Activated naive CD4-positive, alpha-beta T cell treated with anti-CD3 and anti-CD28 coated beads, Interleukin-2, amount 50 U/mL, for 16 hours (primary cell): ENCODE measurements at regions not wholly inside any gene's neighbourhood (a gene's known extent, or its start where the extent isn't known, plus 50 kb on each side); places are given as distances from the start of the nearest gene placed in this dataset.

Experiments
- DNase-seq: peaks from one replicate; pipeline ENCODE4 v3.0.0-alpha.2; 2020

- no peak for DNase-seq
Observed at GRCh38 chr17:14875557-14876412, 389.3 kb downstream of the PMP22 start.

- no peak for DNase-seq
Observed at GRCh38 chr17:14873996-14874395, 391.1 kb downstream of the PMP22 start.

- no peak for DNase-seq
Observed at GRCh38 chr17:14873540-14873939, 391.6 kb downstream of the PMP22 start.

- no peak for DNase-seq
Observed at GRCh38 chr17:14871921-14872320, 393.2 kb downstream of the PMP22 start.

- DNase-seq = no peak
Observed at GRCh38 chr17:14866266-14866665, 398.9 kb downstream of the PMP22 start.

DNA sequence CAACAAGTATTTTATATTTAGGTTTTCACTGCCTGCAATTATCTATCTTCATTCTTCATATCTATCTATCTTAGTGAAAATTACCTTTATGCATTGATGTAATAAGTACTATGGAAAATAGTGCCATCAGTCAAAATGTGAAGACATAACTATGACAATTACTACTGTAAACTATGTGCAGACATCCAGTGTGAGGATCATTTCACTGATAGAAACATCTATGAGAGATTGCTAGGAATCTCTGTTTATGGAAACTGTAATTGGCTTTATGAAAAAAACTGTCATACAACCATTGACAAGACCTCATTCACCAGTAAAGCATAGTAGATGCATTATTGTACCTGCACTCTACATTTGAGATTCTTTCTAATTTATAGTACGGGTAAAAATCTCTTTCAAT lies 401.0 kb downstream of the PMP22 start:
- DNase-seq = no peak

- no peak for DNase-seq
Observed at GRCh38 chr17:14859542-14859941, 405.6 kb downstream of the PMP22 start.

DNA sequence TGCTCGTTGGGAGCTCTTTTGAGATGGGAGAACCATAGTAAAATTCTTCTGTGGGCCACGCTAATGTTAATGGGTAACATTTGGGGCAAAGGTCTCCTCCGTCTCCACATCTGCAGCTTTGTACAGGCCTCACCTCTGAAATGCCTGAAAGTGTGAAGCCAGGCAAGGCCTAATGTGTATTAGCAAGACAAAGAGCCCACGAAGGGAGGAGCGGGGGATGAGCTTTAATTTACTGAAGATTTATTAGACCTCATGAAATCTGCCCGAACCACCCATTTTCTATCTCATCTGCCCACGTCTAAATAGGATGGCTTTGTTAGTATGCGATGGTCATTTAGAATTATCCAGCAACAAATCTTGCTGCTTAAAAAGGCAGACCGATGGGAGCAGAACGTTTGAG lies 408.9 kb downstream of the PMP22 start:
- no peak for DNase-seq

DNA sequence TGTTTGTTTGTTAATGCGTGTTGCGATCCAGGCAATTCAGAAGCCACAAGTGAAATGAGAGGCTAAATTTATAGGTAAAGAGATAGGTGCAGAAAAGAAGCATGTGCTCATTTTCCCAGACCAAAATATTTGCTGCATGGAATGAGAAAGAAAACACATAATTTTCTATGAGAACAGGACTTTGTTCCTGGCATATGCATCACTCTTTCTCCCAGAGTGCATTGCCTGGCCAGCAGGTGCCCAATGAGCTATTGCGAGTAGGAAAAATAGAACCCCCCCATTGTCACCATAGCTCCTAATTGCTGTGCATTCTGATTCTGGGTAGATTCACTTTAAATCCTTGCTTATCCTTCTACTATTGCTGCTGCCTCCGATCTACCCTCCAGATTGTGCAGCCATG lies 410.4 kb downstream of the PMP22 start:
- DNase-seq = no peak

- DNase-seq = no peak
Observed at GRCh38 chr17:14845591-14846281, 419.4 kb downstream of the PMP22 start.

- DNase-seq = no peak
Observed at GRCh38 chr17:14843086-14843795, 421.9 kb downstream of the PMP22 start.

GRCh38 chr17:14840616-14841231 lies 424.4 kb downstream of the PMP22 start:
- DNase-seq = no peak

- no peak for DNase-seq
Observed at GRCh38 chr17:14838567-14838966, 426.6 kb downstream of the PMP22 start.

GRCh38 chr17:14833201-14833785 lies 431.8 kb downstream of the PMP22 start:
- no peak for DNase-seq

- DNase-seq = no peak
Observed at GRCh38 chr17:14831491-14831890, 433.6 kb downstream of the PMP22 start.

DNA sequence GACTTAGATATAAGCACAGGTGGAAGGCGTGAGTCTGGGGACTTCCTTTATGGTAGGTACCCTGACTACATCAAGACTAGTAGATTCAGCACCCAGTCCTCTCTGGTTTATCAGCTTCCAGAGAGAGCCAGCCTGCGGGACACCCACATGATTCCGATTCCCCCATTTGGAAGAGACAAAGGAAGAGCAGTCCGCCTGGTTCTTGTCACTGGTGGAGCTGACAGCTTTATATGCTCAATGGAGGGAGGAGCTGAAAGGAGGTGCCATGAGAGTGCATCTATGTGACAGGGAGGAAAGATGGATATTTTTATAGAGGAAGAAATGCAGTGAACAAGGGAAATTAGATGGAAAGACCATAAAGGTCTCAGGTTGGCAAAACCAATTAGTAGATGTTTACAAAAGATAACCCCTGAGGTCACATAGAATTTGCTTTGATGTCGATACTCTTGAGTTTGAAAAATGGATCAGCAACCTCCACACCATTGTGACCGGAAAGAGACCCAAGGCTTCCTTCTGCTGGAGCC lies 437.7 kb downstream of the PMP22 start:
- DNase-seq = no peak

- no peak for DNase-seq
Observed at GRCh38 chr17:14826358-14826757, 438.8 kb downstream of the PMP22 start.

DNA sequence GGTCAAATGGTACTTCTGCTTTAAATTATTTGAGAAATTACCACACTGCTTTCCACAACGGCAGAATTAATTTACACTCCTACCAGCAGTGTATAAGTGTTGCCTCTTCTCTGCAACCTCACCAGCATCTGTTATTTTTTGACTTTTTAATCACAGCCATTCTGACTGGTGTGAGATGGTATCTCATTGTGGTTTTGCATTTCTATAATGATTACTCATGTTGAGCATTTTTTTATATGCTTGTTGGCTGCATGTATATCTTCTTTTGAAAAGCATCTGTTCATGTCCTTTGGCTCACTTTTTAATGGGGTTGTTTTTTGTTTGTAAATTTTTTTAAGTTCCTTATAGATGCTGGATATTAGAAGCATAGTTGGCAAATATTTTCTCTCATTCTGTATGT lies 446.7 kb downstream of the PMP22 start:
- no peak for DNase-seq

- no peak for DNase-seq
Observed at GRCh38 chr17:14815079-14815478, 450.0 kb downstream of the PMP22 start.

DNA sequence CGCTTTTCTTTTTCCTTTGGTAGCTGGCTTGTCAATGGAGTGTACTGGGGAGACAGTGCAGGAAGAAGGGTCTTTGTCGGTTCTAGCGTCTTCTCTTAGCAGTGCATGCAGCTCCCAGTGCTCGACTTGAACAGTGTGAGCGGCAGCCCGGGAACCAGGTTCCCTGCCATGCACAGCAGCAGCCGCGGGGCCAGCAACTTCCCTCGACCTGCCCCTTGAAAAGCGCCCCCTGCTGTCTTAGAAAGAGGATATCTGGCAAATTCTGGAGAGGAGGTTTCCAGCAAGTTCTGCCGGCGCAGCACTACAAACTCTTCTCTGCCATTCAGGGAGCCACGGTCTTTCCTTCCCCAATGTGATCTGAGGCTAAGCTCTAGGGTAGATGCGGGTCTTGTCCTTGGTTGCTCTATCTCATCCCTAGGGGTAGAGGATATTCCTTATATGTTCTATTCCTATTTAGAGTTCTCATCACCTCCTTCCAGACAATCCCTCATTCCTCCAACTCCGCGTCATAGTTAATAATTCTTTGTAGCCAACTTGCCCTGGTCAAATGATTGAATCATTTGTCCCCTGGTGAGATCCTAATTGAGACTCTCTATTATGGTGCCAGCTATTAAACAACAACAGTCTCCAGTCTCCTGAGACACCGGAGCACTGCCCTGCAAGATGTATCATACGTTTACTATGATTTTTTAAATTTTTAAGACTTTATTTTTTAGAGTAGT lies 451.3 kb downstream of the PMP22 start:
- DNase-seq = no peak

- no peak for DNase-seq
Observed at GRCh38 chr17:14808425-14808824, 456.7 kb downstream of the PMP22 start.

- DNase-seq = no peak
Observed at GRCh38 chr17:14805348-14805747, 459.8 kb downstream of the PMP22 start.
